ENCODE measurements at regions not wholly inside any gene's neighbourhood (a gene's known extent, or its start where the extent isn't known, plus 50 kb on each side); places are given as distances from the start of the nearest gene placed in this dataset.

DNA sequence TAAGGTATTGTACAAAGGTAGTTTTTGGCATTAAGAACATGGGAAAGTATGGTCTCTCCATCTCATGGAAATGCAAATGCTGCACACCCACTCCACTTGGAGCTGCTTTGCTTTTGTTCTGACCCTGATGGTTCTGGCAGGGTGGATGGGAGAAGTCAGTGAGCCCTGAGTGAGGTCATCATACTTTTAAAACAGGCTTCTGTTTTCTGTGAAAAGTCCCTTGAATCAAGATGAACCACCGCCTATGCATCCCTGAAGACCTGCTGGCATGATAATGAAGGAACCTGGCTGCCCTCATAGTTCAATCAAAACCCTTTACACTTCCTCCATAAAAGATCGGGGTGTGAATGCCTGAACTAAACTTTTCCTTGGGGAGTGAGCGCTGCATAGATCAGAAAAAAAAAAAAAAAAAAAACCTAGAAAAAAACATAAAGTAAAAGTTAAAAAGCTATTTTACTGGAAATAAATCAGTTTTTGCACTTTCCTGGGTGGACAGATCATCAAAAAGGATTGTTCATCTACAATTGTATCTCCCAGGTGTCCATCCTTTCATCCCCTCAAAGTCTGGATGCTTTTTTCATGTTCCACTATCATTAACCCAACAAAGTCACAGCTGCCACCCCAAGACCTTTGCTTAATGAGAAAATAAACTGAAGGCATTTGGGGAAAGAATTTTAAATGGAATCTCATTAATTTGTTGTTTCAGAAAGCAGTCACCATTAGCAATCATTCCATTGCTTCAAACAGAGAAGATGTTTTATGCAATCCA, 728.1 kb upstream of the DDX18 start:
- Histone ChIP-seq H3K4me3 (no peak overlapping the region), H3K4me1 (no peaks in the 10 kb centered on the region), H3K36me3 (ENCODE audit: low read depth, missing control alignments) (no peaks in the 10 kb centered on the region), H3K27ac (no peak overlapping the region), H3K9me3 (no peaks in the 10 kb centered on the region), H3K27me3 (no peaks in the 10 kb centered on the region)
- no peak for DNase-seq
- intact Hi-C loops (cut with DNase I; ENCODE audit: low total_unique reads): no loop called here
- no peak for TF ChIP-seq POLR2A (IDR thresholded peaks at IDR 0.05)
- WGBS, 2 donors: 61 to 71% methylated on average over 3 of the region's 3 CpGs

DNA sequence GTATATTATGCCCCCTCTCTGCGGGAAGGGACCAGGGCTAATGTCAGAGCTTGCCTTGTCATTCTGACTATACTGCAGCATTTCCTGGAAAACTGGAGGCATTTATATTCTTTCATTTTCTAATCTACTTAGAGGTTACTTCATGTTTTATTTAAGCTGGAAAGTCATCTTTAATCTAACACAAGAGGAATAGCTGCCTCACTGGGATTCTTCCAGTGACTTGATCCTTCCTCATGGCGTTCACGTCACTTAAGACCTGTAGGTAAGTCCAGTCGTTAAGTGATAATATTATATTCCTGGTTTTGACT, 727.6 kb upstream of the DDX18 start:
- Histone ChIP-seq H3K36me3 (ENCODE audit: low read depth, missing control alignments) (no peaks in the 10 kb centered on the region), H3K4me1 (no peaks in the 10 kb centered on the region), H3K27ac (no peak overlapping the region), H3K9me3 (no peaks in the 10 kb centered on the region), H3K4me3 (no peak overlapping the region), H3K27me3 (no peaks in the 10 kb centered on the region)
- TF ChIP-seq, protein P1, sequence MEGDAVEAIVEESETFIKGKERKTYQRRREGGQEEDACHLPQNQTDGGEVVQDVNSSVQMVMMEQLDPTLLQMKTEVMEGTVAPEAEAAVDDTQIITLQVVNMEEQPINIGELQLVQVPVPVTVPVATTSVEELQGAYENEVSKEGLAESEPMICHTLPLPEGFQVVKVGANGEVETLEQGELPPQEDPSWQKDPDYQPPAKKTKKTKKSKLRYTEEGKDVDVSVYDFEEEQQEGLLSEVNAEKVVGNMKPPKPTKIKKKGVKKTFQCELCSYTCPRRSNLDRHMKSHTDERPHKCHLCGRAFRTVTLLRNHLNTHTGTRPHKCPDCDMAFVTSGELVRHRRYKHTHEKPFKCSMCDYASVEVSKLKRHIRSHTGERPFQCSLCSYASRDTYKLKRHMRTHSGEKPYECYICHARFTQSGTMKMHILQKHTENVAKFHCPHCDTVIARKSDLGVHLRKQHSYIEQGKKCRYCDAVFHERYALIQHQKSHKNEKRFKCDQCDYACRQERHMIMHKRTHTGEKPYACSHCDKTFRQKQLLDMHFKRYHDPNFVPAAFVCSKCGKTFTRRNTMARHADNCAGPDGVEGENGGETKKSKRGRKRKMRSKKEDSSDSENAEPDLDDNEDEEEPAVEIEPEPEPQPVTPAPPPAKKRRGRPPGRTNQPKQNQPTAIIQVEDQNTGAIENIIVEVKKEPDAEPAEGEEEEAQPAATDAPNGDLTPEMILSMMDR (IDR thresholded peaks at IDR 0.05): no peak
- TF ChIP-seq POLR2A (IDR thresholded peaks at IDR 0.05): no peak
- no peak for DNase-seq
- 44% methylated on average over 4 of the region's 4 CpGs for WGBS, 2 donors
- intact Hi-C loops (cut with DNase I; ENCODE audit: low total_unique reads): no loop called here

DNA sequence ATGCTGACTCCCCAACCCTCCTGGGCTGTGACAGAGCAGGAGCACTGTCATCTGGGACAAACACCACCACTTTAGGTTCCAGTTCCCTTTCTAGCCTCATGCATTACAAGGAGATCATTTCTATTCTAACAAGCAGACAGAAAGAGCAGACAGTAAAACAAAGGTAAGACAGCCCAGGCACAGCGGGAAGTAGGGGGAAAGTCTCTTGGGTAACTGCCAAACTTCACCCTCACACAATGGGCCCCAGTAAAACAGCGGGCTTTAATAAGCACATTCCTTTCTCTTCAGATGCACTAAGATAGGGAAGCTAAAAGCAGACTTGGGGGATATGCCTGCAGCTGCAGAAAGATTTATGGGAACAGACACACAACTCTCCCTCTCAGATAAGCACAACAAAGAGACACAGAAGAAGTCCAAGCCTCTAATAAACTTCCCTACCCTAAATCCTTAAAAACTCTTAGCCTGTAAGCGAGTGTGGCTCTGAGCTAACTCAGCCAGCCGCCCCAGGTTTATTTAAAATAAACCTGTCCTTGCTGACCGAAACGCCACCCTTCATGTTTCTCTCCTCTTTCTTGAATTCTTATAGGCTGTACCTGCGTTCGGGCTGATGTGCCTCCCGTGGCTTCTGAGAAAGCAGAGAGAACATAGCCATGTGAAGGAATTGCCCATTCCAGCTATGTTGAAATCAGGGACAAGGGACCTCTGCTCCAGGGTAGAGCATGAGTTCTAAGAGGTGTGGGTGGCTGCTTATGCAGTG, 726.8 kb upstream of the DDX18 start:
- DNase-seq: no peak
- 5 to 8% methylated on average over 9 of the region's 9 CpGs for WGBS, 2 donors
- no peak for TF ChIP-seq POLR2A (IDR thresholded peaks at IDR 0.05)
- TF ChIP-seq, protein P1 (IDR thresholded peaks at IDR 0.05): no peak
- no peak overlapping the region for H3K4me3 ChIP-seq
- no peaks in the 10 kb centered on the region for H3K9me3 ChIP-seq
- no peaks in the 10 kb centered on the region for H3K27me3 ChIP-seq
- intact Hi-C loops (cut with DNase I; ENCODE audit: low total_unique reads): no loop called here
- no peaks in the 10 kb centered on the region for H3K4me1 ChIP-seq
- H3K27ac ChIP-seq: no peak overlapping the region
- no peaks in the 10 kb centered on the region for H3K36me3 ChIP-seq (ENCODE audit: low read depth, missing control alignments)

DNA sequence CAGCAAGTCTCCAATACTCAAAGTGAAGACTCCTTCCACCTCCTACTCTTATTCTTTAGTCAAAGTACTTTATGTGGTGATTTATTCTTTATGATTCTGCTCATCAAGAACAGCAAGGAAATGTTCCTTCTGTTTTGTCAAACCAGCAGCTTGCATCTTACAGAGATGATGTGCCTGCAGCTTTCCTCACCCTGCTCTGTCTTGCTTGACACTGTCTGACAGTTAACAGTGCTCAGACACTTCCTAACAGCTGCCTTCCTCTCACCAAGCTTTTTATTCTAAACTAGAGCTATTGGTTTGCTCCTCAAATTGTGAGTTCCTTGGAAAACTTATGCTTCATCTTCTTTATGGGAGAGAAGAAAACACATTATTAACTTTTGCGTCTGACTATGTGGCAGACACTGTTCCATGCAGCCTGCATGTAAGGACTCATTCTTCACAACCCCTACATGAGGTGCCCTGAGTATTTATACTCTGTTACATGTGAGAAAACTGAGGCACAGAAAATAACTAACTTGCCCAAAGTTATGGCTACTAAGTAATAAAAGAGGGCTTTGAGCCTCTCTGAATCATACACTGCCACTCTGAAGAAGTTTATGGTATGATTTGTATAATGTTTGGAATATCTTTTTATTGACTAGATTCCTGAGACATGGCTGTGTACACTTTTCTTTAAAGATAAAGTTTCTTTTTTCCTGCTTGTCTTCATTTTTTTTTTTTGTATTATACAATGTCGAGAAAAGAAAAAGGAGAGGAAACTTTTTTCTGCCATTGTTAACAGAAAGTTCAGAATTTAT, 723.3 kb upstream of the DDX18 start:
- TF ChIP-seq POLR2A (IDR thresholded peaks at IDR 0.05): no peak
- TF ChIP-seq, protein P1 (IDR thresholded peaks at IDR 0.05): no peak
- intact Hi-C loops (cut with DNase I; ENCODE audit: low total_unique reads): no loop called here
- Histone ChIP-seq H3K36me3 (ENCODE audit: low read depth, missing control alignments) (no peaks in the 10 kb centered on the region), H3K4me1 (no peaks in the 10 kb centered on the region), H3K4me3 (no peak overlapping the region), H3K27ac (no peak overlapping the region), H3K27me3 (no peaks in the 10 kb centered on the region), H3K9me3 (no peaks in the 10 kb centered on the region)
- no peak for DNase-seq
- 86 to 88% methylated on average over 2 of the region's 2 CpGs for WGBS, 2 donors

DNA sequence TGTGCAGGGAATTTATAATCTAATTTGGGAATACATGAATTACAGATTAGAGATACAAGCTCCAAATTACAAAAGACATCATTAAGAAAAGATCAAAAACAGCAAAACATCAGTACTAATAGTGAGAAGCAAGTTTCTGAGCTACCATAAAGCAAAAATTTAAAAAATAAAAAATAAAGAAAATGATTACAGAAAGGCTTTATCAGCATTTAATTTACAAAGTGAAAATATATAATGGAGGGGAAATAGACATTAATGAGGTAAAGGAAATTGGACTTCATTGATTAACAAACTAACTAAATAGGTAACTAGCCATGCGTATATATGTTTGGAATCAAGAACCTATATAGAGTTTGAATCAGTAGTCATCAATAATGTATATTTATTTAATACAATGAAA, 712.9 kb upstream of the DDX18 start:
- TF ChIP-seq, protein P1 (IDR thresholded peaks at IDR 0.05): no peak
- no peak for TF ChIP-seq POLR2A (IDR thresholded peaks at IDR 0.05)
- Histone ChIP-seq H3K9me3 (no peaks in the 10 kb centered on the region), H3K36me3 (ENCODE audit: low read depth, missing control alignments) (no peaks in the 10 kb centered on the region), H3K27me3 (no peaks in the 10 kb centered on the region), H3K27ac (no peak overlapping the region), H3K4me3 (no peak overlapping the region), H3K4me1 (no peaks in the 10 kb centered on the region)
- intact Hi-C loops (cut with DNase I; ENCODE audit: low total_unique reads): no loop called here
- WGBS, 2 donors: 44 to 57% methylated on average over 1 of the region's 1 CpG
- no peak for DNase-seq
